ENCODE measurements at regions not wholly inside any gene's neighbourhood (a gene's known extent, or its start where the extent isn't known, plus 50 kb on each side); places are given as distances from the start of the nearest gene placed in this dataset.

- no peak for DNase-seq (ENCODE audit: extremely low read depth, insufficient read length)
- no peaks in the 10 kb centered on the region for H3K36me3 ChIP-seq (ENCODE audit: control insufficient read depth, insufficient read depth, low read length)
- no peak overlapping the region for H3K4me3 ChIP-seq (replicated peaks; ENCODE audit: low read depth, low read length)
- H3K27me3 ChIP-seq (replicated peaks; ENCODE audit: control insufficient read depth, insufficient read depth, low read length), result peaks cover 5% of the 10 kb centered on the region
- TF ChIP-seq CTCF (IDR thresholded peaks at IDR 0.05; ENCODE audit: insufficient read depth, low read length, poor library complexity, severe bottlenecking), result no peak
Observed at GRCh38 chr16:86286991-86287663, 223.2 kb upstream of the FOXF1 start.

GRCh38 chr16:86287664-86288201 lies 222.6 kb upstream of the FOXF1 start:
- no peak overlapping the region for H3K4me3 ChIP-seq (replicated peaks; ENCODE audit: low read depth, low read length)
- no peak for TF ChIP-seq CTCF (IDR thresholded peaks at IDR 0.05; ENCODE audit: insufficient read depth, low read length, poor library complexity, severe bottlenecking)
- peaks cover 5% of the 10 kb centered on the region for H3K27me3 ChIP-seq (replicated peaks; ENCODE audit: control insufficient read depth, insufficient read depth, low read length)
- H3K36me3 ChIP-seq (ENCODE audit: control insufficient read depth, insufficient read depth, low read length), result no peaks in the 10 kb centered on the region
- no peak for DNase-seq (ENCODE audit: extremely low read depth, insufficient read length)

GRCh38 chr16:86288716-86289294 lies 221.5 kb upstream of the FOXF1 start:
- no peak for DNase-seq (ENCODE audit: extremely low read depth, insufficient read length)
- Histone ChIP-seq H3K36me3 (ENCODE audit: control insufficient read depth, insufficient read depth, low read length) (no peaks in the 10 kb centered on the region), H3K4me3 (replicated peaks; ENCODE audit: low read depth, low read length) (no peak overlapping the region), H3K27me3 (replicated peaks; ENCODE audit: control insufficient read depth, insufficient read depth, low read length) (peaks cover 5% of the 10 kb centered on the region)
- TF ChIP-seq CTCF (IDR thresholded peaks at IDR 0.05; ENCODE audit: insufficient read depth, low read length, poor library complexity, severe bottlenecking), result no peak

GRCh38 chr16:86289304-86289703 lies 221.0 kb upstream of the FOXF1 start:
- DNase-seq (ENCODE audit: extremely low read depth, insufficient read length), result no peak
- Histone ChIP-seq H3K4me3 (replicated peaks; ENCODE audit: low read depth, low read length) (no peak overlapping the region), H3K36me3 (ENCODE audit: control insufficient read depth, insufficient read depth, low read length) (no peaks in the 10 kb centered on the region), H3K27me3 (replicated peaks; ENCODE audit: control insufficient read depth, insufficient read depth, low read length) (peaks cover 5% of the 10 kb centered on the region)
- TF ChIP-seq CTCF (IDR thresholded peaks at IDR 0.05; ENCODE audit: insufficient read depth, low read length, poor library complexity, severe bottlenecking), result no peak

- Histone ChIP-seq H3K27me3 (replicated peaks; ENCODE audit: control insufficient read depth, insufficient read depth, low read length) (peaks cover 5% of the 10 kb centered on the region), H3K4me3 (replicated peaks; ENCODE audit: low read depth, low read length) (no peak overlapping the region), H3K36me3 (ENCODE audit: control insufficient read depth, insufficient read depth, low read length) (no peaks in the 10 kb centered on the region)
- no peak for TF ChIP-seq CTCF (IDR thresholded peaks at IDR 0.05; ENCODE audit: insufficient read depth, low read length, poor library complexity, severe bottlenecking)
- DNase-seq (ENCODE audit: extremely low read depth, insufficient read length), result no peak
Observed at GRCh38 chr16:86289907-86290306, 220.4 kb upstream of the FOXF1 start.

All from GM06990 (cell line).